Vagina (tissue), 2 donors: ENCODE measurements at regions not wholly inside any gene's neighbourhood (a gene's known extent, or its start where the extent isn't known, plus 50 kb on each side); places are given as distances from the start of the nearest gene placed in this dataset.

ENCODE experiments used
- POLR2A ChIP-seq, 2 donors: fragments of 450-650 bp; IDR thresholded peaks; one replicate each; pipeline ENCODE4 v1.6.1; 2017; ENCODE audit warnings: antibody characterized with exemption in 2 of 2, mild to moderate bottlenecking in 2 of 2, moderate library complexity in 2 of 2
- POLR2AphosphoS5 ChIP-seq, 2 donors: sonication (generic); formaldehyde crosslinking; IDR thresholded peaks; one replicate each; pipeline ENCODE4 v1.9.0; 2017; ENCODE audit warnings: antibody characterized with exemption in 2 of 2, mild to moderate bottlenecking in 2 of 2, low read depth in 1 of 2; ENCODE audit not compliant: insufficient read depth in 1 of 2
- TF ChIP-seq, protein P1 (sequence below), 3 experiments: fragments of 450-650 bp in 2 of 3; fragments of 200-600 bp in 1 of 3; sonication (generic) in 1 of 3; IDR thresholded peaks; one replicate each; pipeline ENCODE4 v1.5.1; 2017 to 2019; ENCODE audit warnings: antibody characterized with exemption in 3 of 3, mild to moderate bottlenecking in 2 of 3, moderate library complexity in 2 of 3

DNA sequence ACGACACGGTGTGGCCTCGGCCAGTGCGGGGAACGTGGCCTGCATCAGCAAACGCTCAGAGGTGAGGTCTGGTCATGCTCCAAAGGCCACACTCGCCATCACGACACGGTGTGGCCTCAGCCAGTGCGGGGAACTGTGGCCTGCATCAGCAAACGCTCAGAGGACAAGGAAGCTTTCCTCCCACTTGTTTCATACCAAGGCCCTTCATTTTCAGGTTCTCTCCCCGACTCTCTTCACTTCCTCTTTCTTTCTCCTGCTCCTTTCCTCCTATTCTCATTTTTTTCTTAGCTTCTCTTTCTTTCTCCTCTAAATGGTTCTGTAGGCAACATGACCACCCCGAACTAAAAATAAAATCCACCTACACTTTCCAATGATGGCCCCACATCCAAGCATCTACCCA lies 384.4 kb upstream of the SHH start:
- TF ChIP-seq POLR2A (IDR thresholded peaks at IDR 0.05) (no peak), POLR2AphosphoS5 (IDR thresholded peaks at IDR 0.05; ENCODE audit: insufficient read depth in 1 of 2, low read depth in 1 of 2) (no peak)
- TF ChIP-seq, protein P1, sequence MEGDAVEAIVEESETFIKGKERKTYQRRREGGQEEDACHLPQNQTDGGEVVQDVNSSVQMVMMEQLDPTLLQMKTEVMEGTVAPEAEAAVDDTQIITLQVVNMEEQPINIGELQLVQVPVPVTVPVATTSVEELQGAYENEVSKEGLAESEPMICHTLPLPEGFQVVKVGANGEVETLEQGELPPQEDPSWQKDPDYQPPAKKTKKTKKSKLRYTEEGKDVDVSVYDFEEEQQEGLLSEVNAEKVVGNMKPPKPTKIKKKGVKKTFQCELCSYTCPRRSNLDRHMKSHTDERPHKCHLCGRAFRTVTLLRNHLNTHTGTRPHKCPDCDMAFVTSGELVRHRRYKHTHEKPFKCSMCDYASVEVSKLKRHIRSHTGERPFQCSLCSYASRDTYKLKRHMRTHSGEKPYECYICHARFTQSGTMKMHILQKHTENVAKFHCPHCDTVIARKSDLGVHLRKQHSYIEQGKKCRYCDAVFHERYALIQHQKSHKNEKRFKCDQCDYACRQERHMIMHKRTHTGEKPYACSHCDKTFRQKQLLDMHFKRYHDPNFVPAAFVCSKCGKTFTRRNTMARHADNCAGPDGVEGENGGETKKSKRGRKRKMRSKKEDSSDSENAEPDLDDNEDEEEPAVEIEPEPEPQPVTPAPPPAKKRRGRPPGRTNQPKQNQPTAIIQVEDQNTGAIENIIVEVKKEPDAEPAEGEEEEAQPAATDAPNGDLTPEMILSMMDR (IDR thresholded peaks at IDR 0.05) = no peak
